K562 (cell line): ENCODE measurements at regions not wholly inside any gene's neighbourhood (a gene's known extent, or its start where the extent isn't known, plus 50 kb on each side); places are given as distances from the start of the nearest gene placed in this dataset.

Experiments used
- ASH1L ChIP-seq: fragments of 450-650 bp; IDR thresholded peaks from 2 replicates; pipeline ENCODE4 v1.6.1; 2018; ENCODE audit warnings: borderline replicate concordance, mild to moderate bottlenecking, low read depth; ENCODE audit not compliant: partially characterized antibody
- CEBPG ChIP-seq, 3 experiments: fragments of 200-800 bp in 1 of 3; sonication (Bioruptor generic) in 1 of 3; sonication (generic) in 1 of 3; formaldehyde crosslinking in 1 of 3; IDR thresholded peaks in 2 of 3; conservative IDR thresholded peaks in 1 of 3; 2 replicates each; pipeline versions ENCODE4 v1.6.1 to v1.8.0; 2016 to 2022; ENCODE audit warnings: missing compliant biosample characterization in 2 of 3, missing genetic modification characterization in 2 of 3, mild to moderate bottlenecking in 1 of 3, missing genetic modification reagents in 1 of 3
- ETV1 ChIP-seq: fragments of 450-650 bp; conservative IDR thresholded peaks from 2 replicates; pipeline ENCODE4 v1.6.1; 2016; ENCODE audit warnings: missing genetic modification characterization, control low read depth, low read depth, missing compliant biosample characterization
- EZH2 ChIP-seq: IDR thresholded peaks from 2 replicates; pipeline ENCODE4 v1.6.1; 2012; ENCODE audit warnings: low read depth, mild to moderate bottlenecking, inconsistent platforms, low read length, borderline replicate concordance
- FOS ChIP-seq: IDR thresholded peaks from 3 replicates; pipeline ENCODE4 v1.6.1; 2011; ENCODE audit not compliant: insufficient read length; ENCODE audit errors: extremely low read depth
- FUS ChIP-seq: fragments of 200-400 bp; formaldehyde crosslinking; optimal IDR thresholded peaks from 2 replicates; pipeline ENCODE3; 2017; ENCODE audit warnings: low read depth, low read length
- KAT8 ChIP-seq: fragments of 450-650 bp; IDR thresholded peaks from 2 replicates; pipeline ENCODE4 v1.6.1; 2016; ENCODE audit warnings: low read depth, mild to moderate bottlenecking
- MAZ ChIP-seq, 2 experiments: fragments of 450-650 bp in 1 of 2; sonication (generic) in 1 of 2; formaldehyde crosslinking; IDR thresholded peaks in 1 of 2; conservative IDR thresholded peaks in 1 of 2; 2 replicates each; pipeline versions ENCODE4 v1.4.0 to v1.5.0; 2020; ENCODE audit warnings: mild to moderate bottlenecking in 1 of 2, missing genetic modification reagents in 1 of 2
- MCM3 ChIP-seq: fragments of 450-650 bp; IDR thresholded peaks from 2 replicates; pipeline ENCODE4 v1.6.1; 2016
- MCM7 ChIP-seq, 2 experiments: fragments of 450-650 bp; IDR thresholded peaks; 2 replicates each; pipeline ENCODE4 v1.6.1; 2016 to 2018
- MTA3 ChIP-seq: fragments of 450-650 bp; formaldehyde crosslinking; IDR thresholded peaks from 2 replicates; pipeline ENCODE4 v1.6.1; 2017; ENCODE audit warnings: mild to moderate bottlenecking, borderline replicate concordance
- NFXL1 ChIP-seq: fragments of 450-650 bp; formaldehyde crosslinking; IDR thresholded peaks from 2 replicates; pipeline ENCODE4 v1.4.0; 2021; ENCODE audit warnings: mild to moderate bottlenecking
- RAD51 ChIP-seq: fragments of 450-650 bp; IDR thresholded peaks from 2 replicates; pipeline ENCODE4 v1.7.1; 2016; ENCODE audit warnings: low read depth, mild to moderate bottlenecking, borderline replicate concordance
- SPI1 ChIP-seq: IDR thresholded peaks from 2 replicates; pipeline ENCODE4 v1.6.1; 2011; ENCODE audit warnings: low read depth, low read length, control low read depth, borderline replicate concordance
- TCF3 ChIP-seq: sonication (generic); formaldehyde crosslinking; IDR thresholded peaks from 2 replicates; pipeline ENCODE4 v1.4.0; 2020; ENCODE audit warnings: mild to moderate bottlenecking, missing genetic modification reagents
- TRIM24 ChIP-seq, 2 experiments: fragments of 450-650 bp; IDR thresholded peaks; 2 replicates each; pipeline ENCODE4 v1.6.1; 2016
- TSC22D4 ChIP-seq: fragments of 450-650 bp; IDR thresholded peaks from 2 replicates; pipeline ENCODE4 v1.6.1; 2016; ENCODE audit warnings: missing genetic modification characterization, missing biosample characterization, control low read depth
- ZNF143 ChIP-seq: sonication (generic); formaldehyde crosslinking; IDR thresholded peaks from 2 replicates; pipeline ENCODE4 v1.9.0; 2022; ENCODE audit warnings: mild to moderate bottlenecking, missing genetic modification reagents
- ZNF232 ChIP-seq: sonication (generic); formaldehyde crosslinking; IDR thresholded peaks from 2 replicates; pipeline ENCODE4 v1.8.0; 2022; ENCODE audit warnings: mild to moderate bottlenecking, missing genetic modification reagents
- ZNF274 ChIP-seq: IDR thresholded peaks from 2 replicates; pipeline ENCODE4 v1.6.1; 2011; ENCODE audit warnings: low read depth, mild to moderate bottlenecking, low read length, moderate library complexity, borderline replicate concordance
- ZNF41 ChIP-seq: fragments of 250-450 bp; sonication (Bioruptor Pico); conservative IDR thresholded peaks from 2 replicates; pipeline ENCODE4 v1.4.0; 2020; ENCODE audit warnings: mild to moderate bottlenecking
- TF ChIP-seq, protein P1 (sequence below): fragments of 450-650 bp; formaldehyde crosslinking; IDR thresholded peaks from 2 replicates; pipeline ENCODE4 v1.4.0; 2020; ENCODE audit warnings: mild to moderate bottlenecking, moderate library complexity
- TF ChIP-seq, protein P2 (sequence below): fragments of 450-650 bp; formaldehyde crosslinking; IDR thresholded peaks from 2 replicates; pipeline ENCODE4 v1.4.0; 2020; ENCODE audit warnings: mild to moderate bottlenecking, moderate library complexity
- TF ChIP-seq, protein P3 (sequence below): fragments of 250-450 bp; sonication (Bioruptor Pico); IDR thresholded peaks from 2 replicates; pipeline ENCODE4 v1.5.0; 2021
- TF ChIP-seq, protein P4 (sequence below): fragments of 450-650 bp; formaldehyde crosslinking; conservative IDR thresholded peaks from 2 replicates; pipeline ENCODE4 v1.4.0; 2022; ENCODE audit warnings: mild to moderate bottlenecking, missing genetic modification characterization

DNA sequence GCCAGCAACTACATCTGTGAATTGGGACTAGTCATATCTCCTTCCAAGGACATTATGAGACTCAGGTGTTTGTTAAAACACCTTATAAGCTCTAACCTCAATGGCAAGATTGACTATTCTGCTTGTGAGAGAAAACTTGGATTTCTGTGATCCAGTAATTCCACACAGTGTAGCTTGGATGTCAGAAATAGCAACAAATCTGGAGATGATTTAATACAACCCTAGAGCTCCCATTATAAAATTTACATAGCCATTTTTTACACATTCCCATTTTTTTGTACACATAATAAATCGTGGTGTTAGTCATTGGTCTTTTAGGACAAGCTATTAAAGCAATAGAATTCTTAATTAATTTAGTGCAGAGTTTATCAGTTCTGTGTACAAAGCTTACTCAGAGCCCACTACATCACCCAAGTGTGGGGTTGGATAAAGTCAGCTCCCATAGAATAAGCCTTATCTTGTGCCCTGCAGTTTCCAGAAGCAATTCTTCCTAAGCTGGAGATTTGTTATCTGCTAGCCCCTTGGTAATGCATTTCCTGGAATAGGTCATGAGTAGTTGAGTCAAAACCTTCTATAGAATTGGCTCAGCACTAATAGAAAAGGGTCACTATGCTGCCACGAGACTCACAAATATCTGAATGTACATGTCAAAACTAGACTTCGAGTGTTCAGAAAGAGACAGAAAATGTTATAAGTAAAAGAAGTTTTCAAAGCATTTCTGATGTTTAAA lies 434.0 kb upstream of the RUNX1 start (continued):
- TF ChIP-seq, protein P1, sequence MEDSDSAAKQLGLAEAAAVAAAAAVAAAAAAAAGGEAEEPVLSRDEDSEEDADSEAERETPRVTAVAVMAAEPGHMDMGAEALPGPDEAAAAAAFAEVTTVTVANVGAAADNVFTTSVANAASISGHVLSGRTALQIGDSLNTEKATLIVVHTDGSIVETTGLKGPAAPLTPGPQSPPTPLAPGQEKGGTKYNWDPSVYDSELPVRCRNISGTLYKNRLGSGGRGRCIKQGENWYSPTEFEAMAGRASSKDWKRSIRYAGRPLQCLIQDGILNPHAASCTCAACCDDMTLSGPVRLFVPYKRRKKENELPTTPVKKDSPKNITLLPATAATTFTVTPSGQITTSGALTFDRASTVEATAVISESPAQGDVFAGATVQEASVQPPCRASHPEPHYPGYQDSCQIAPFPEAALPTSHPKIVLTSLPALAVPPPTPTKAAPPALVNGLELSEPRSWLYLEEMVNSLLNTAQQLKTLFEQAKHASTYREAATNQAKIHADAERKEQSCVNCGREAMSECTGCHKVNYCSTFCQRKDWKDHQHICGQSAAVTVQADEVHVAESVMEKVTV, result no peak
- peak; percentile 94 to 96 for TF ChIP-seq TRIM24 (IDR thresholded peaks at IDR 0.05)
- TF ChIP-seq, protein P2, sequence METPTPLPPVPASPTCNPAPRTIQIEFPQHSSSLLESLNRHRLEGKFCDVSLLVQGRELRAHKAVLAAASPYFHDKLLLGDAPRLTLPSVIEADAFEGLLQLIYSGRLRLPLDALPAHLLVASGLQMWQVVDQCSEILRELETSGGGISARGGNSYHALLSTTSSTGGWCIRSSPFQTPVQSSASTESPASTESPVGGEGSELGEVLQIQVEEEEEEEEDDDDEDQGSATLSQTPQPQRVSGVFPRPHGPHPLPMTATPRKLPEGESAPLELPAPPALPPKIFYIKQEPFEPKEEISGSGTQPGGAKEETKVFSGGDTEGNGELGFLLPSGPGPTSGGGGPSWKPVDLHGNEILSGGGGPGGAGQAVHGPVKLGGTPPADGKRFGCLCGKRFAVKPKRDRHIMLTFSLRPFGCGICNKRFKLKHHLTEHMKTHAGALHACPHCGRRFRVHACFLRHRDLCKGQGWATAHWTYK (CRISPR knock-in tag), result peak; percentile 23; the same call in 1 of the 2 replicates
- TF ChIP-seq RAD51, result no peak
- TF ChIP-seq MAZ (CRISPR knock-in tag; conservative IDR thresholded peaks at IDR 0.05 in 1 of 2, IDR thresholded peaks at IDR 0.05 in 1 of 2), result peak; percentile 32 to 36; a peak in 2 of 4 replicates
- TF ChIP-seq MTA3, result peak; percentile 69; the same call in 1 of the 2 replicates
- TF ChIP-seq ZNF143 (CRISPR knock-in tag), result no peak
- TF ChIP-seq FUS, result no peak
- TF ChIP-seq NFXL1 (CRISPR knock-in tag), result no peak
- no peak for TF ChIP-seq EZH2
- peak; percentile 51 for TF ChIP-seq FOS
- TF ChIP-seq, protein P3, sequence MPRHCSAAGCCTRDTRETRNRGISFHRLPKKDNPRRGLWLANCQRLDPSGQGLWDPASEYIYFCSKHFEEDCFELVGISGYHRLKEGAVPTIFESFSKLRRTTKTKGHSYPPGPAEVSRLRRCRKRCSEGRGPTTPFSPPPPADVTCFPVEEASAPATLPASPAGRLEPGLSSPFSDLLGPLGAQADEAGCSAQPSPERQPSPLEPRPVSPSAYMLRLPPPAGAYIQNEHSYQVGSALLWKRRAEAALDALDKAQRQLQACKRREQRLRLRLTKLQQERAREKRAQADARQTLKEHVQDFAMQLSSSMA (CRISPR knock-in tag), result no peak
- TF ChIP-seq ZNF41 (CRISPR knock-in tag), result no peak
- peak; percentile 97 for TF ChIP-seq TCF3 (CRISPR knock-in tag)
- TF ChIP-seq ZNF274, result no peak
- TF ChIP-seq TSC22D4 (tag), result no peak
- no peak for TF ChIP-seq CEBPG (CRISPR knock-in tag; IDR thresholded peaks at IDR 0.05)
- TF ChIP-seq CEBPG (tag; conservative IDR thresholded peaks at IDR 0.05 in 1 of 2, IDR thresholded peaks at IDR 0.05 in 1 of 2), result no peak; a peak in 1 of 4 replicates
- no peak for TF ChIP-seq ASH1L
- peak; percentile 79 for TF ChIP-seq ETV1
- TF ChIP-seq KAT8, result no peak
- no peak for TF ChIP-seq MCM3
- no peak for TF ChIP-seq MCM7 (IDR thresholded peaks at IDR 0.05)
- TF ChIP-seq, protein P4, sequence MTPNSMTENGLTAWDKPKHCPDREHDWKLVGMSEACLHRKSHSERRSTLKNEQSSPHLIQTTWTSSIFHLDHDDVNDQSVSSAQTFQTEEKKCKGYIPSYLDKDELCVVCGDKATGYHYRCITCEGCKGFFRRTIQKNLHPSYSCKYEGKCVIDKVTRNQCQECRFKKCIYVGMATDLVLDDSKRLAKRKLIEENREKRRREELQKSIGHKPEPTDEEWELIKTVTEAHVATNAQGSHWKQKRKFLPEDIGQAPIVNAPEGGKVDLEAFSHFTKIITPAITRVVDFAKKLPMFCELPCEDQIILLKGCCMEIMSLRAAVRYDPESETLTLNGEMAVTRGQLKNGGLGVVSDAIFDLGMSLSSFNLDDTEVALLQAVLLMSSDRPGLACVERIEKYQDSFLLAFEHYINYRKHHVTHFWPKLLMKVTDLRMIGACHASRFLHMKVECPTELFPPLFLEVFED (CRISPR knock-in tag), result no peak
- TF ChIP-seq SPI1, result no peak
- no peak for TF ChIP-seq ZNF232 (CRISPR knock-in tag)
